ENCODE measurements at regions not wholly inside any gene's neighbourhood (a gene's known extent, or its start where the extent isn't known, plus 50 kb on each side); places are given as distances from the start of the nearest gene placed in this dataset.

DNA sequence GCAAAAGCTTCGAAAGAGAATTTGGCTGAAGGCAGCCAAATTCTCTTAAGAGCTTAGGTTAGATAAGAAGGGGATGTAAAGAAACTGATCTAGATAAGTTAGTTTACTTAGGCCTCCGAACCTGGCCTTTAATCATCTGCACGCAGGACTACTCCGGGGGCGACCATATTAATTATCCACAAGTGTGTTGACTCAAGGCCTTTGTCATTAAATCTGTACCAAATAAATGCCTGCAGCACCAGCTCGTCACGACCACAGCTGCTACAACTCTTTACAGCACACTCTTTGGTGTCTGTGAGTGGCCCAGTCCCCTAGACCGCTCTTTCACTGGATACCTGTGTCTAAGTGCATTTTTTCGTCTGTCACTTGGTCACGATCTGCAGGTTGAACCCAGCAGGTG, 69.8 kb upstream of the LSM8 start:
- DNase-seq: no peak
- intact Hi-C loops (cut with DNase I; ENCODE audit: low total_unique reads): no loop called here
- Histone ChIP-seq H3K27me3 (no peaks in the 10 kb centered on the region), H3K36me3 (no peaks in the 10 kb centered on the region), H3K4me3 (no peak overlapping the region), H3K4me1 (no peaks in the 10 kb centered on the region), H3K27ac (no peak overlapping the region), H3K9me3 (no peaks in the 10 kb centered on the region)
- TF ChIP-seq, protein P1, sequence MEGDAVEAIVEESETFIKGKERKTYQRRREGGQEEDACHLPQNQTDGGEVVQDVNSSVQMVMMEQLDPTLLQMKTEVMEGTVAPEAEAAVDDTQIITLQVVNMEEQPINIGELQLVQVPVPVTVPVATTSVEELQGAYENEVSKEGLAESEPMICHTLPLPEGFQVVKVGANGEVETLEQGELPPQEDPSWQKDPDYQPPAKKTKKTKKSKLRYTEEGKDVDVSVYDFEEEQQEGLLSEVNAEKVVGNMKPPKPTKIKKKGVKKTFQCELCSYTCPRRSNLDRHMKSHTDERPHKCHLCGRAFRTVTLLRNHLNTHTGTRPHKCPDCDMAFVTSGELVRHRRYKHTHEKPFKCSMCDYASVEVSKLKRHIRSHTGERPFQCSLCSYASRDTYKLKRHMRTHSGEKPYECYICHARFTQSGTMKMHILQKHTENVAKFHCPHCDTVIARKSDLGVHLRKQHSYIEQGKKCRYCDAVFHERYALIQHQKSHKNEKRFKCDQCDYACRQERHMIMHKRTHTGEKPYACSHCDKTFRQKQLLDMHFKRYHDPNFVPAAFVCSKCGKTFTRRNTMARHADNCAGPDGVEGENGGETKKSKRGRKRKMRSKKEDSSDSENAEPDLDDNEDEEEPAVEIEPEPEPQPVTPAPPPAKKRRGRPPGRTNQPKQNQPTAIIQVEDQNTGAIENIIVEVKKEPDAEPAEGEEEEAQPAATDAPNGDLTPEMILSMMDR (IDR thresholded peaks at IDR 0.05 in 4 of 5, conservative IDR thresholded peaks at IDR 0.05 in 1 of 5): no peak
- no peak for TF ChIP-seq POLR2A (IDR thresholded peaks at IDR 0.05)
- in situ Hi-C loops (cut with MboI; ENCODE audit: low sequenced_read_pairs in 4 of 4): loop anchor here in 1 of 4 donors (25.0 kb wide), 1 partner anchor 352 kb away; no protein-coding TSS in a partner anchor
- ATAC-seq: no peak

DNA sequence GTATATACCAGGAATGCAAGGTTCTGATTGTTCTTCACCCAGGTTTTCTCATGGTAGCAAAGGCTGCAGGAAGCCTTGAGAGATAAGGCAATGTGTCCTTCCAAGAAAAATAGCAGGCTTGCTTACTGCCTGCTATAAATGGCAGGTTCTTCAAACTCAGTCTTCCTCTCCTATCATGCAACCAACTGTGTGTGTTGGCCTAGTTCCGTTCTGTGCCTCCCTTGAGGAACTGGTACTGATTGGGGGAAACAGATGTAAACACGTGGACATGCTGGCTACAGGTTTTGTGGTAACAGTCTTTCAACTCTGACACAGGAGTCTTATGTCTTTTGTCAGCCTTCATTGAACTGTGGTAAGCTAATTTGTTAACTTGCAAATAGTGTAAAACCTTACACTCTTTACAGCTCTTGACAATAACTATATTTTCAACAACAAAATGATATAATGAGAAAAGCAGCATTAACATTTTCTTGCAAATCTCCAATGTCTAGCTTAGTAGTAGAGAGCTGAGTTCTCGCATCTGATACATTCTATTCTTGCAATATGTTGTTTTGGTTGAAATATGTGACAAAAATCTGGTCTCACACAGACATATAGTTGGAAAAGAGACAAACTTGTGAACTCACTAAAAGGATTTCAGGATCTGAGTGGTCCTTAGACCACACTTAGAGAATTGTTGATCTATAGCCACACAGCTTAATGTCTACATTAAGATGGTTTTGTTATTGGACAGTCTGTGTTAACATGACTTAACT, 54.7 kb upstream of the LSM8 start:
- in situ Hi-C loops (cut with MboI; ENCODE audit: low sequenced_read_pairs in 4 of 4): no loop called here
- no peaks in the 10 kb centered on the region for H3K36me3 ChIP-seq
- ATAC-seq (no peak), DNase-seq (no peak)
- no peaks in the 10 kb centered on the region for H3K9me3 ChIP-seq
- H3K27me3 ChIP-seq: no peaks in the 10 kb centered on the region
- intact Hi-C loops (cut with DNase I; ENCODE audit: low total_unique reads): no loop called here
- H3K27ac ChIP-seq: no peak overlapping the region
- TF ChIP-seq POLR2A (IDR thresholded peaks at IDR 0.05): no peak
- TF ChIP-seq, protein P1 (IDR thresholded peaks at IDR 0.05 in 4 of 5, conservative IDR thresholded peaks at IDR 0.05 in 1 of 5): no peak
- H3K4me1 ChIP-seq: no peaks in the 10 kb centered on the region
- no peak overlapping the region for H3K4me3 ChIP-seq

DNA sequence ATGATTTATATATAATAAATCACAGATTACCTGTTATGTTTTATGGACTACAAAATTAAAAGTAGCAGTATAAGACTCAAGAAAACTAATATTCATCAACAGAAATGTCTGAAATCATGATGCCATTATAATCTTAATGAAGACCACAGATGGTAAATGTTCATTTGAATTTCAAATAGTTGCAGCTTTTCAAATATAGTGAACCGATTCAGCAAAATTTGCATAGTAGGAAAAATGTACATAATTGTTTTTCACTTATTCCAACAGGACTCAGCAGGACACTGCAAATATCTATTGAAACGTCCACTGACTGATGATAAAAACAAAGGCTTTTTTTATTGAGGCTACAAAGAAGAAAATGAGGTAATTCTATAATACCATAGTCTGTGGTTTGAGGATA, 51.2 kb upstream of the LSM8 start:
- no peak for DNase-seq
- no peak overlapping the region for H3K27ac ChIP-seq
- H3K27me3 ChIP-seq: no peaks in the 10 kb centered on the region
- no peaks in the 10 kb centered on the region for H3K36me3 ChIP-seq
- in situ Hi-C loops (cut with MboI; ENCODE audit: low sequenced_read_pairs in 4 of 4) (no loop called here), intact Hi-C loops (cut with DNase I; ENCODE audit: low total_unique reads) (no loop called here)
- no peaks in the 10 kb centered on the region for H3K9me3 ChIP-seq
- no peaks in the 10 kb centered on the region for H3K4me1 ChIP-seq
- no peak for ATAC-seq
- TF ChIP-seq, protein P1 (IDR thresholded peaks at IDR 0.05 in 4 of 5, conservative IDR thresholded peaks at IDR 0.05 in 1 of 5): no peak
- no peak for TF ChIP-seq POLR2A (IDR thresholded peaks at IDR 0.05)
- H3K4me3 ChIP-seq: no peak overlapping the region
